Smooth muscle cell (in vitro differentiated cells): ENCODE measurements at regions not wholly inside any gene's neighbourhood (a gene's known extent, or its start where the extent isn't known, plus 50 kb on each side); places are given as distances from the start of the nearest gene placed in this dataset.

ENCODE experiments used
- DNase-seq: peaks from one replicate; lab custom pipeline; 2025; ENCODE audit not compliant: unreplicated experiment; lab: John Stamatoyannopoulos, UW
- H2AFZ ChIP-seq: fragments of 200-600 bp; sonication (generic); 2 replicates; pipeline ENCODE4 v1.6.0; 2016; ENCODE audit warnings: antibody characterized with exemption, low read depth, mild to moderate bottlenecking
- H3F3A ChIP-seq: fragments of 200-600 bp; sonication (generic); 2 replicates; pipeline ENCODE4 v1.6.0; 2017; ENCODE audit warnings: antibody characterized with exemption, low read depth
- H3K27ac ChIP-seq: fragments of 200-600 bp; sonication (generic); 2 replicates; pipeline ENCODE4 v1.5.1; 2016; ENCODE audit warnings: low read depth, mild to moderate bottlenecking
- H3K27me3 ChIP-seq: fragments of 200-600 bp; sonication (generic); 2 replicates; pipeline ENCODE4 v1.6.1; 2016; ENCODE audit warnings: low read depth, mild to moderate bottlenecking
- H3K36me3 ChIP-seq: fragments of 200-600 bp; sonication (generic); 2 replicates; pipeline ENCODE4 v1.5.1; 2016; ENCODE audit warnings: low read depth
- H3K4me1 ChIP-seq: fragments of 200-600 bp; sonication (generic); 2 replicates; pipeline ENCODE4 v1.5.1; 2016; ENCODE audit warnings: low read depth
- H3K4me2 ChIP-seq: fragments of 200-600 bp; sonication (generic); 2 replicates; pipeline ENCODE4 v1.6.0; 2016; ENCODE audit warnings: mild to moderate bottlenecking
- H3K4me3 ChIP-seq: fragments of 200-600 bp; sonication (generic); 2 replicates; pipeline ENCODE4 v1.5.1; 2016; ENCODE audit warnings: mild to moderate bottlenecking
- H3K79me2 ChIP-seq: fragments of 200-600 bp; sonication (generic); 2 replicates; pipeline ENCODE4 v1.6.0; 2016; ENCODE audit warnings: low read depth, mild to moderate bottlenecking
- H3K9ac ChIP-seq: fragments of 200-600 bp; sonication (generic); 2 replicates; pipeline ENCODE4 v1.6.0; 2016; ENCODE audit warnings: low read depth
- H3K9me3 ChIP-seq: fragments of 200-600 bp; sonication (generic); replicated peaks from 2 replicates; pipeline ENCODE4 v1.5.1; 2016; ENCODE audit warnings: low read depth
- H4K20me1 ChIP-seq: fragments of 200-600 bp; sonication (generic); 2 replicates; pipeline ENCODE4 v1.6.0; 2016; ENCODE audit warnings: low read depth
- CTCF ChIP-seq: fragments of 200-600 bp; sonication (generic); IDR thresholded peaks from 2 replicates; pipeline ENCODE4 v1.5.1; 2017; ENCODE audit warnings: borderline replicate concordance, mild to moderate bottlenecking, antibody characterized with exemption; ENCODE audit not compliant: insufficient read depth, poor library complexity, severe bottlenecking
- WGBS: methylation state at CpG from one replicate; pipeline ENCODE4 v1.1.7; 2016; ENCODE audit warnings: low lambda C conversion rate; 5-methylcytosine and 5-hydroxymethylcytosine counted together

- no peak for DNase-seq
- peaks cover 5% of the 10 kb centered on the region for H3K27me3 ChIP-seq
- no peaks in the 10 kb centered on the region for H3K9me3 ChIP-seq
- H4K20me1 ChIP-seq: no peaks in the 10 kb centered on the region
- peaks cover 3% of the 10 kb centered on the region for H3K4me1 ChIP-seq
- 88% methylated on average over 2 of the region's 2 CpGs for WGBS
- no peak overlapping the region for H3K4me2 ChIP-seq
- no peak overlapping the region for H2AFZ ChIP-seq
- no peak overlapping the region for H3K27ac ChIP-seq
- no peaks in the 10 kb centered on the region for H3K79me2 ChIP-seq
- H3F3A ChIP-seq: no peaks in the 10 kb centered on the region
- H3K36me3 ChIP-seq: no peaks in the 10 kb centered on the region
- no peak overlapping the region for H3K9ac ChIP-seq
- H3K4me3 ChIP-seq: no peak overlapping the region
- TF ChIP-seq CTCF: no peak
Measured at GRCh38 chr3:147672436-147672835, 263.3 kb downstream of the ZIC1 start.

GRCh38 chr3:147675761-147676160 is 266.6 kb downstream of the ZIC1 start:
- H3K4me2 ChIP-seq: no peak overlapping the region
- peaks cover 5% of the 10 kb centered on the region for H3K27me3 ChIP-seq
- H3K79me2 ChIP-seq: no peaks in the 10 kb centered on the region
- WGBS: 95% methylated on average over 2 of the region's 2 CpGs
- H3K9ac ChIP-seq: no peak overlapping the region
- TF ChIP-seq CTCF: no peak
- H3K36me3 ChIP-seq: no peaks in the 10 kb centered on the region
- H4K20me1 ChIP-seq: no peaks in the 10 kb centered on the region
- H3K4me3 ChIP-seq: no peak overlapping the region
- peaks cover 3% of the 10 kb centered on the region for H3K4me1 ChIP-seq
- H3F3A ChIP-seq: no peaks in the 10 kb centered on the region
- DNase-seq: no peak
- H2AFZ ChIP-seq: no peak overlapping the region
- H3K9me3 ChIP-seq: no peaks in the 10 kb centered on the region
- H3K27ac ChIP-seq: no peak overlapping the region

- Histone ChIP-seq H3K9ac (no peak overlapping the region), H3K27ac (no peak overlapping the region), H3K4me3 (no peak overlapping the region), H3K79me2 (no peaks in the 10 kb centered on the region), H2AFZ (no peak overlapping the region), H3K9me3 (no peaks in the 10 kb centered on the region), H3K27me3 (no peaks in the 10 kb centered on the region), H3F3A (no peaks in the 10 kb centered on the region), H3K4me2 (no peak overlapping the region), H3K36me3 (no peaks in the 10 kb centered on the region), H4K20me1 (no peaks in the 10 kb centered on the region), H3K4me1 (no peaks in the 10 kb centered on the region)
- WGBS: 65% methylated on average over 6 of the region's 6 CpGs
- TF ChIP-seq CTCF: no peak
- DNase-seq: no peak
Measured at GRCh38 chr3:147680837-147681483, 271.8 kb downstream of the ZIC1 start.

GRCh38 chr3:147688868-147689267 is 279.7 kb downstream of the ZIC1 start:
- no peak overlapping the region for H3K4me2 ChIP-seq
- H4K20me1 ChIP-seq: no peaks in the 10 kb centered on the region
- H3K9me3 ChIP-seq: no peaks in the 10 kb centered on the region
- H3K9ac ChIP-seq: no peak overlapping the region
- no peaks in the 10 kb centered on the region for H3K79me2 ChIP-seq
- H3K27me3 ChIP-seq: no peaks in the 10 kb centered on the region
- H2AFZ ChIP-seq: no peak overlapping the region
- no peak overlapping the region for H3K27ac ChIP-seq
- no peaks in the 10 kb centered on the region for H3K36me3 ChIP-seq
- no peaks in the 10 kb centered on the region for H3F3A ChIP-seq
- DNase-seq: no peak
- no peak for TF ChIP-seq CTCF
- H3K4me1 ChIP-seq: no peaks in the 10 kb centered on the region
- no peak overlapping the region for H3K4me3 ChIP-seq
- 92% methylated on average over 1 of the region's 1 CpG for WGBS
